Endodermal cell (in vitro differentiated cells): ENCODE measurements at regions not wholly inside any gene's neighbourhood (a gene's known extent, or its start where the extent isn't known, plus 50 kb on each side); places are given as distances from the start of the nearest gene placed in this dataset.
"Not testable (repeated sequence)": the region's sequence is repeated elsewhere in the genome, so short reads cannot be mapped to it uniquely, and the experiment has no call there.

Experiments
- DNase-seq: peaks from one replicate; pipeline ENCODE4 v3.0.0-alpha.2; 2017
- H3K27ac ChIP-seq: 2 replicates; pipeline ENCODE4 v1.5.1; 2013; ENCODE audit warnings: mild to moderate bottlenecking, low read depth, low read length, moderate library complexity
- H3K27me3 ChIP-seq: 2 replicates; pipeline ENCODE4 v1.6.1; 2013; ENCODE audit warnings: mild to moderate bottlenecking, low read length, moderate library complexity; ENCODE audit not compliant: insufficient read depth, control insufficient read depth, poor library complexity, severe bottlenecking
- H3K36me3 ChIP-seq: 2 replicates; pipeline ENCODE4 v1.7.0; 2013; ENCODE audit warnings: mild to moderate bottlenecking, low read length, moderate library complexity; ENCODE audit not compliant: control insufficient read depth, insufficient read depth
- H3K4me1 ChIP-seq: one replicate; pipeline ENCODE4 v1.7.0; 2013; ENCODE audit warnings: low read length; ENCODE audit not compliant: control insufficient read depth, insufficient read depth
- H3K4me3 ChIP-seq: 2 replicates; pipeline ENCODE4 v1.5.1; 2013; ENCODE audit warnings: mild to moderate bottlenecking, low read length, moderate library complexity
- H3K9ac ChIP-seq: 2 replicates; pipeline ENCODE4 v1.6.1; 2013; ENCODE audit warnings: mild to moderate bottlenecking, low read length, moderate library complexity; ENCODE audit not compliant: poor library complexity, severe bottlenecking; ENCODE audit errors: extremely low read depth
- H3K9me3 ChIP-seq: 2 replicates; pipeline ENCODE4 v1.6.1; 2013; ENCODE audit warnings: mild to moderate bottlenecking, low read length, moderate library complexity; ENCODE audit not compliant: control insufficient read depth
- H3K27ac Mint-ChIP-seq: 2 replicates; pipeline ENCODE4 v1.8.0; 2020; ENCODE audit warnings: mixed read lengths
- H3K27me3 Mint-ChIP-seq: 2 replicates; pipeline ENCODE4 v1.8.0; 2021; ENCODE audit warnings: mild to moderate bottlenecking, mixed read lengths; ENCODE audit not compliant: insufficient read depth
- H3K36me3 Mint-ChIP-seq: 2 replicates; pipeline ENCODE4 v1.8.0; 2020; ENCODE audit warnings: low read depth, mixed read lengths
- H3K4me1 Mint-ChIP-seq: 2 replicates; pipeline ENCODE4 v1.8.0; 2020; ENCODE audit warnings: mixed read lengths
- H3K4me3 Mint-ChIP-seq: 2 replicates; pipeline ENCODE4 v1.8.0; 2020; ENCODE audit warnings: mild to moderate bottlenecking, moderate library complexity, mixed read lengths
- H3K9me3 Mint-ChIP-seq: 2 replicates; pipeline ENCODE4 v1.8.0; 2020; ENCODE audit warnings: mild to moderate bottlenecking, mixed read lengths
- WGBS, 2 experiments: methylation state at CpG; one replicate each; pipeline versions ENCODE4 v1.1.5 to v1.1.7; 2013; ENCODE audit warnings: missing lambda C conversion rate in 2 of 2, mixed read lengths in 1 of 2; ENCODE audit not compliant: insufficient coverage in 1 of 2, insufficient read length in 1 of 2; 5-methylcytosine and 5-hydroxymethylcytosine counted together
- TF ChIP-seq, protein P1 (sequence below): fragments of 200-600 bp; sonication (generic); conservative IDR thresholded peaks from 2 replicates; pipeline ENCODE4 v1.5.0; 2021; ENCODE audit warnings: antibody characterized with exemption, mild to moderate bottlenecking

DNA sequence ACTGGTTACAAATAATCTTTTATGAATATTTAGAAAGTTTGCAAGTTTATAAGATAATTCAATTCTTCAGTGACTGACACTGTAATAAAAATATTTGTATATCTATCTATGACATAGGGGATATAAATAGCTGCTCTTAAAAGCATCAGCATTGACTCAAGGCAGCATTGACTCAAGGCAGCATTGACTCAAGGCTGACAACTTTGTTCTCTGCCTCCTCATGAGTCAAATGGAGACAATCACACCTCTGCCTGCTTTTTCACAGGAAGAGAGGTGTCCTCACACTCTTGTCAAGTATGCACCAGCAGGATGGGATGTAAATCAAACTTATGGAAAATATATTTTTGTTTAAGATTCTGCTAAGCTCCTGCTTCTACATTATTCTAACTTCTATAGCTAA is 1173.1 kb downstream of the NSUN3 start:
- no peaks in the 10 kb centered on the region for H3K36me3 ChIP-seq
- no peaks in the 10 kb centered on the region for H3K27me3 ChIP-seq
- H3K4me3 Mint-ChIP-seq, result no peak overlapping the region
- H3K36me3 Mint-ChIP-seq, result no peaks in the 10 kb centered on the region
- H3K4me1 Mint-ChIP-seq, result no peaks in the 10 kb centered on the region
- TF ChIP-seq, protein P1, sequence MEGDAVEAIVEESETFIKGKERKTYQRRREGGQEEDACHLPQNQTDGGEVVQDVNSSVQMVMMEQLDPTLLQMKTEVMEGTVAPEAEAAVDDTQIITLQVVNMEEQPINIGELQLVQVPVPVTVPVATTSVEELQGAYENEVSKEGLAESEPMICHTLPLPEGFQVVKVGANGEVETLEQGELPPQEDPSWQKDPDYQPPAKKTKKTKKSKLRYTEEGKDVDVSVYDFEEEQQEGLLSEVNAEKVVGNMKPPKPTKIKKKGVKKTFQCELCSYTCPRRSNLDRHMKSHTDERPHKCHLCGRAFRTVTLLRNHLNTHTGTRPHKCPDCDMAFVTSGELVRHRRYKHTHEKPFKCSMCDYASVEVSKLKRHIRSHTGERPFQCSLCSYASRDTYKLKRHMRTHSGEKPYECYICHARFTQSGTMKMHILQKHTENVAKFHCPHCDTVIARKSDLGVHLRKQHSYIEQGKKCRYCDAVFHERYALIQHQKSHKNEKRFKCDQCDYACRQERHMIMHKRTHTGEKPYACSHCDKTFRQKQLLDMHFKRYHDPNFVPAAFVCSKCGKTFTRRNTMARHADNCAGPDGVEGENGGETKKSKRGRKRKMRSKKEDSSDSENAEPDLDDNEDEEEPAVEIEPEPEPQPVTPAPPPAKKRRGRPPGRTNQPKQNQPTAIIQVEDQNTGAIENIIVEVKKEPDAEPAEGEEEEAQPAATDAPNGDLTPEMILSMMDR, result no peak
- H3K9me3 ChIP-seq, result no peaks in the 10 kb centered on the region
- H3K9me3 Mint-ChIP-seq, result no peaks in the 10 kb centered on the region
- no peak overlapping the region for H3K27ac Mint-ChIP-seq
- no peak for DNase-seq
- H3K4me3 ChIP-seq, result no peak overlapping the region
- H3K27me3 Mint-ChIP-seq, result no peaks in the 10 kb centered on the region
- no peak overlapping the region for H3K27ac ChIP-seq
- H3K9ac ChIP-seq, result no peak overlapping the region
- H3K4me1 ChIP-seq, result no peaks in the 10 kb centered on the region

DNA sequence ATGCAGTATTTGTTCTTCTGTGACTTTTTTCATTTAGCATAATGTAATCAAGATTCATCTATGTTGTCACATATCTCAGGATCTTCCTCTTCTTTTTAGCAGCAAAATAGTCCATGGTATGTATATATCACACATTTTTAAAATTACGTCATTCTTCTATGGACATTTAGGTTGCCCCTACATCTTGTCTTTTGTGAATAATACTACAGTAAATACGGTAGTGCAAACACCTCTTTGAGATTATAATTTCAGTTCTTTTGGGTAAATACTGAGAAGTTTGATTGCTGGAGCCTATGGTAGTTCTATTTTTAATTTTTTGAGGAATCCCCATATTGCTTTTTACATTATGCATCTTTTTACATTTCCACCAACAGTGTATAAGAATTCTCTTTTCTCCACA is 1174.9 kb downstream of the NSUN3 start:
- Mint-ChIP-seq H3K4me3 (no peak overlapping the region), H3K27ac (no peak overlapping the region), H3K36me3 (no peaks in the 10 kb centered on the region), H3K9me3 (no peaks in the 10 kb centered on the region), H3K4me1 (no peaks in the 10 kb centered on the region), H3K27me3 (no peaks in the 10 kb centered on the region)
- WGBS, 2 experiments, result 100% methylated on average over 1 of the region's 2 CpGs; no CpG with 5 or more reads in 1 of the 2 experiments
- Histone ChIP-seq H3K4me3 (no peak overlapping the region), H3K27ac (no peak overlapping the region), H3K4me1 (no peaks in the 10 kb centered on the region), H3K9ac (no peak overlapping the region), H3K9me3 (no peaks in the 10 kb centered on the region), H3K27me3 (no peaks in the 10 kb centered on the region), H3K36me3 (no peaks in the 10 kb centered on the region)
- no peak for DNase-seq
- TF ChIP-seq, protein P1, result no peak

DNA sequence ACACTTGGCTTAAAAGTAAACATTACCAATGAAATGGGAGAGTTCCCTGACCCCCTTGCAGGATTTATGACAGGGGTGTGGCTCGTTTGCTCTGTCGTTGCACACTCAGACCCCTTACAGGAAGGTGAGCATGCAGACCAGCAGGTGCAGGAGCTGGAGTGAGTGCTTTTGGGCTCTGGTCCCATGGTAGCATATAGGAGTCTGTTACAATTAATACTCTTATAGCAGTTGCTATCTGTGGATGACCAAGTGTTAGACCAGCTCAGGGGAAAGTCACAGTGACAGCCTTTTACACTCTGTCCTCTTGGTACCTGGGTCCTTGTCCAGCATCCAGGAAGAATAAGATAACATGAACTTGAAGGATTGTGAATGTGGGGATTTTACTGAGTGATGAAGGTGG is 1177.5 kb downstream of the NSUN3 start:
- Mint-ChIP-seq H3K4me1 (no peaks in the 10 kb centered on the region), H3K27me3 (no peaks in the 10 kb centered on the region), H3K27ac (no peak overlapping the region), H3K4me3 (no peak overlapping the region), H3K36me3 (no peaks in the 10 kb centered on the region), H3K9me3 (no peaks in the 10 kb centered on the region)
- no peak overlapping the region for H3K4me3 ChIP-seq
- H3K9me3 ChIP-seq, result no peaks in the 10 kb centered on the region
- H3K4me1 ChIP-seq, result no peaks in the 10 kb centered on the region
- TF ChIP-seq, protein P1, result no peak
- H3K9ac ChIP-seq, result no peak overlapping the region
- no peaks in the 10 kb centered on the region for H3K27me3 ChIP-seq
- H3K36me3 ChIP-seq, result no peaks in the 10 kb centered on the region
- 95% methylated on average over 2 of the region's 2 CpGs; no CpG with 5 or more reads in 1 of the 2 experiments for WGBS, 2 experiments
- DNase-seq, result no peak
- H3K27ac ChIP-seq, result no peak overlapping the region

DNA sequence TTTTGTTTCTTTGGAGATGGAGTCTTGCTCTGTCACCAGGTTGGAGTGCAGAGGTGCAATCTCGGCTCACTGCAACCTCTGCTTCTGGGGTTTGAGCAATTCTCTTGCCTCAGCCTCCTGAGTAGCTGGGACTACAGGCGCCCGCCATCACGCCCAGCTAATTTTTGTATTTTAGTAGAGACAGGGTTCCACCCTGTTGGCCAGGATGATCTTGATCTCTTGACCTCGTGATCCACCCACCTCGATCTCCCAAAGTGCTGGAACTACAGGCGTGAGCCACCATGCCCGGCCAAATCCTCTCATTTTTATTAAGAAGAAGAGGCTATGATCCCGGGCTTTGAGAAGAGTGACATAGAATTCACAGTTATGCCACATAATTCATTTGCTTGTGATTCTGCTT is 1178.4 kb downstream of the NSUN3 start:
- H3K27me3 ChIP-seq, DNase-seq, H3K9me3 ChIP-seq, H3K4me3 ChIP-seq, H3K27me3 Mint-ChIP-seq, H3K9ac ChIP-seq, H3K4me1 Mint-ChIP-seq, H3K4me3 Mint-ChIP-seq, H3K27ac Mint-ChIP-seq, H3K27ac ChIP-seq, H3K9me3 Mint-ChIP-seq, H3K36me3 ChIP-seq, H3K4me1 ChIP-seq, H3K36me3 Mint-ChIP-seq: not testable (repeated sequence)
- 93% methylated on average over 9 of the region's 9 CpGs; no CpG with 5 or more reads in 1 of the 2 experiments for WGBS, 2 experiments
